ENCODE measurements at regions not wholly inside any gene's neighbourhood (a gene's known extent, or its start where the extent isn't known, plus 50 kb on each side); places are given as distances from the start of the nearest gene placed in this dataset.

DNA sequence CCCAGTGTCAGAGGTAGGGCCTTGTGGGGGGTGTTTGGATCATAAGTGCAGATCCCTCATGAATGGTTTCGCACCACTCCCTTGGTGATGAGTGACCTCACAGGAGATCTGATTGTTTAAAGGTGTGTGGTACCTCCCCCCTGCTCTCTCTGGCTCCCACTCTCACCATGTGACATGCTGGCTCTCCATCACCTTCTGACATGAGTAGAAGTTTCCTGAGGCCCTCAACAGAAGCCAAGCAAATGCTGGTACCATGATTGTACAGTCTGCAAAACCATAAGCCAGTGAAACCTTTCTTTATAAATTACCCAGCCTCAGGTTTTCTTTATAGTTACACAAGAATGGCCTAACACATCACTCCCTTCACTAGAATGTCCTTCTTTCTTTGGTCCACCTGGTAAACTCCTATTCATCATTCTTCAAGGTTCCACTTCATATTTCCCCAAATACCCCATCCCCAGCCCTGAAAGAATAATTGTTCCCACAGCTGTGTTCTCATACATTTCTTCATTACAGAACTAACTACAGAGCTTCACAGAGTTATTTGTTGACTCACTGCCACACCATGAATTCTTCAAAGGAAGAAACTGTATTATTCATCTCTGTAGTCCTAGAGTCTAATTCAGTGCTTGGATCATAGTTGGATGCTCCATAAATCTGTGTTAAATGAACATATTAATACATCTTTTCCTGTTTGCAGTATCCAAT, 81.2 kb upstream of the STK17B start:
- TF ChIP-seq, protein P1, sequence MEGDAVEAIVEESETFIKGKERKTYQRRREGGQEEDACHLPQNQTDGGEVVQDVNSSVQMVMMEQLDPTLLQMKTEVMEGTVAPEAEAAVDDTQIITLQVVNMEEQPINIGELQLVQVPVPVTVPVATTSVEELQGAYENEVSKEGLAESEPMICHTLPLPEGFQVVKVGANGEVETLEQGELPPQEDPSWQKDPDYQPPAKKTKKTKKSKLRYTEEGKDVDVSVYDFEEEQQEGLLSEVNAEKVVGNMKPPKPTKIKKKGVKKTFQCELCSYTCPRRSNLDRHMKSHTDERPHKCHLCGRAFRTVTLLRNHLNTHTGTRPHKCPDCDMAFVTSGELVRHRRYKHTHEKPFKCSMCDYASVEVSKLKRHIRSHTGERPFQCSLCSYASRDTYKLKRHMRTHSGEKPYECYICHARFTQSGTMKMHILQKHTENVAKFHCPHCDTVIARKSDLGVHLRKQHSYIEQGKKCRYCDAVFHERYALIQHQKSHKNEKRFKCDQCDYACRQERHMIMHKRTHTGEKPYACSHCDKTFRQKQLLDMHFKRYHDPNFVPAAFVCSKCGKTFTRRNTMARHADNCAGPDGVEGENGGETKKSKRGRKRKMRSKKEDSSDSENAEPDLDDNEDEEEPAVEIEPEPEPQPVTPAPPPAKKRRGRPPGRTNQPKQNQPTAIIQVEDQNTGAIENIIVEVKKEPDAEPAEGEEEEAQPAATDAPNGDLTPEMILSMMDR (IDR thresholded peaks at IDR 0.05) = no peak
- no peak for TF ChIP-seq POLR2A (IDR thresholded peaks at IDR 0.05)

Data from thyroid gland (tissue), 4 donors.